Upper lobe of right lung (tissue), 1 donor: ENCODE measurements at regions not wholly inside any gene's neighbourhood (a gene's known extent, or its start where the extent isn't known, plus 50 kb on each side); places are given as distances from the start of the nearest gene placed in this dataset.

Source experiments
- ATAC-seq: fragments of 200-7000 bp; cut with Tn5 transposase; one replicate; pipeline ENCODE4 v1.9.1; 2020; ENCODE audit warnings: mild to moderate bottlenecking, moderate library complexity
- DNase-seq: peaks from one replicate; pipeline ENCODE4 v3.0.0-alpha.2; 2020
- H3K27ac ChIP-seq: fragments of 200-600 bp; one replicate; pipeline ENCODE4 v1.8.0; 2022
- H3K27me3 ChIP-seq: fragments of 200-600 bp; one replicate; pipeline ENCODE4 v1.8.0; 2022; ENCODE audit warnings: mild to moderate bottlenecking
- H3K36me3 ChIP-seq: fragments of 200-600 bp; one replicate; pipeline ENCODE4 v1.8.0; 2022
- H3K4me1 ChIP-seq: fragments of 200-600 bp; one replicate; pipeline ENCODE4 v1.8.0; 2022
- H3K4me3 ChIP-seq: fragments of 200-600 bp; one replicate; pipeline ENCODE4 v1.8.0; 2022; ENCODE audit warnings: mild to moderate bottlenecking
- H3K9me3 ChIP-seq: fragments of 200-600 bp; one replicate; pipeline ENCODE4 v1.8.0; 2022
- CTCF ChIP-seq: fragments of 200-600 bp; IDR thresholded peaks from one replicate; pipeline ENCODE4 v1.8.0; 2022; ENCODE audit warnings: antibody characterized with exemption
- intact Hi-C: fragments of 100-400 bp; cut with DNase I; formaldehyde crosslinking; loops from one replicate; pipeline ENCODE4 v1.11.0; 2022
- donor health status: DM: no; HTN: yes; CAD: no; lungs with severe emphysema.

DNA sequence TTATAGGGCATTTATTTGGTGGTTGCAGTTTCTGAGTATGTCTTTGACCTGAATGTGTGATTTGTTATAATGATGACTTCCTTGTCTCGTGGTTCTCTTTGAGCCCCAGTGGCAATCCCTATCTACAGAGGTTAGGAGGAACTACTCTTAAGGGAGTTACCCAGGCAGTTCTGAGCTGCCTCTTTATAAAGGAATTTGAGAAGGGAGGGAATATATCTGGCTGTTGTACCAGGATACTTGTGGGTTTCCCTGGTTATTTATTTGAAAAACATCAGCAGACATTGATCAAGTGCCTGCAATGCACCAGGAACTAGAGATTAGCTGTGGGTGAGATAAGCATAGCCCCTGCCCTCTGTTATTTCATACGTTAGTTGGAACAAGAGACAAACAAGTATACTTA is 243.5 kb upstream of the ARHGAP20 start:
- Histone ChIP-seq H3K9me3 (no peaks in the 10 kb centered on the region), H3K4me1 (peaks cover 6% of the 10 kb centered on the region), H3K27ac (no peak overlapping the region), H3K36me3 (no peaks in the 10 kb centered on the region), H3K4me3 (no peak overlapping the region), H3K27me3 (no peaks in the 10 kb centered on the region)
- peak; percentile 36 for ATAC-seq
- no peak for DNase-seq
- intact Hi-C loops: no loop called here
- TF ChIP-seq CTCF: no peak

DNA sequence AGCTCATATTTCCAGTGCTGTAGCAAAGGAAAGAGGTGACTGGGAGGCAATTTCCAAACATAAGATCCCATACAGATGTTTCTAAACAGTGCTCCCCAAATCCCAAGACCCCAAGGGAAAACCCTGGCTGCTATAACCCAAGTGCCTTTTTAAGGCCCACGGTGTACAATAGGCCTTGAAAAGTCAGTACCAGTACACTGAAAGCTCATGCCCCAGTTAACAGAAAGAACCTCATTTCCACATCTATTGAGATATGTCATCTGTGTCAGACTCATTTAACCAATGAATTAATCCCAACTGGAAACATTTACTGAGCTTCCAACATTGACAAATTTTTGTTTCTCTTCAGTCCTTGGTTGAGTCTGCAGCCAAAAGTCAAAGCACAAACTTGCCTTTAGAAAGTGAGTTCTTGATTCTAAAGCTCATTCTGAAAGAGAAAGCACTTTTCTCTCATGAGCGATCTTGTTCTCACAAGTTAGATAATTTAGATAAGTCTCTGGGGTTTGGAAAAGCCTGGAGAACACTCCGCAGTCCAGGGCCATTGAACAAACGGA is 239.8 kb upstream of the ARHGAP20 start:
- no peaks in the 10 kb centered on the region for H3K9me3 ChIP-seq
- H3K27me3 ChIP-seq: no peaks in the 10 kb centered on the region
- no peak for ATAC-seq
- intact Hi-C loops: no loop called here
- no peak for TF ChIP-seq CTCF
- no peak overlapping the region for H3K27ac ChIP-seq
- H3K4me3 ChIP-seq: no peak overlapping the region
- peaks cover 6% of the 10 kb centered on the region for H3K4me1 ChIP-seq
- no peaks in the 10 kb centered on the region for H3K36me3 ChIP-seq
- no peak for DNase-seq

DNA sequence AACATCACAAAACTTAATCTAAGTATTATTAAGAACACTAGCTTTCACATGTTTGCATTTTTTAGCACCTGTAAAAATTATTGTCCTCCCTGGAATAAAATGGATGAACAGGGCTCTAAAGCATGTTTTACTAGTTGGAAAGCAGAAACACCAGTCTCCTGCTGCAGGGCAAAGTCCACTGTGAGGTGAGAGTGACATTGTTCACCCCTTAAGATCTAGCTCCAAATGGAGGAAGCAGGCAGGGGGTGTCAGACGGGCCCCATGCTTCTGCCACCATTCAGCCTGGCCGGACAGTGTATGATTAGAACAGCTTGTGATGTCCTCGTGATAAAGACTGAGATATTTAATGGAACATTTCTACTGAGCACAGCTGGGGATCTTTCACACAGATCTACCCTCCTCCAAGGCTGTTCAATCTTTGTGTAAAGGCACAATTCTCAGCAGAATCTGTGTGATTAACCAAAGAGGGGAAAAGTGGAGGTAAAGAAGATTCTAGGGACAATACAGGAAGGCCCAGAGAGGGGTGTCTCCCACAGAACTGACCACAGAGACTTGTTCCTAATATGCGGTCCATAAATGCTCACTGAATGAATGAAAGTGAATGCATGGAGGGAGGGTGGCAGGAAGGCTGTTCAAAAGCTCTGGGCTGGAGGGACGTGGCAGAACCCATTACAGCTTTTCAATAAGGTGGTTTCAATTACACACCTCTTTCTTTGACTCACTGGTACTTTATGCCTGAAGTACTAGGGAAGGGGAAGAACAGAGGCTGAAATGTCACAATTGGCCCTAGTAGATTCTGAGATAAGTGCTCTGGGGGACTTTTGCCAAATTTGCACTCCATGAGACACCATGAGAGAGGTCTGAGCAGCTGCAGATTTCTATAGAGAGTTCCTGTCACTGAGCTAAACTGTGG is 239.1 kb upstream of the ARHGAP20 start:
- ATAC-seq: peak; percentile 46
- DNase-seq: no peak
- Histone ChIP-seq H3K9me3 (no peaks in the 10 kb centered on the region), H3K4me1 (peaks cover 6% of the 10 kb centered on the region), H3K27me3 (no peaks in the 10 kb centered on the region), H3K27ac (no peak overlapping the region), H3K36me3 (no peaks in the 10 kb centered on the region), H3K4me3 (no peak overlapping the region)
- intact Hi-C loops: no loop called here
- TF ChIP-seq CTCF: no peak

DNA sequence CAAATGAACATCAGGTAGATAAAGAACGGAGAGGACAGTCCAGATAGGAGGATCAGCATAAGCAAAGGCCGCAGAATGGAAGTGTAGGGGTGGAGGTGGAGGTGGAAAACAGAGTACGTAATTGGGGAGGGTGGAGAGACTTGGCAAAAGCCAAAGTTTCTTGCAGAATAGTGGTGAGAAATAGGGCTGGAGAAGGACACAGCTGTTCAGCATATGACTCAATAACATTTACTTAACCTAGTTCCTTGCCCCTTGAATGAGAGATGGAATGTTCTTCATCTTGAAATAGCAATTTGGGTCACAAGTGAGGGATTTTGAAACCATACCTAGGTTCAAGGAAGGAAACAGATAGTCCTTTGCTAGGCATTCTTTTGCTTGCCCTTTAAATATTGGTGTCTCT is 235.9 kb upstream of the ARHGAP20 start:
- no peak overlapping the region for H3K4me3 ChIP-seq
- no peaks in the 10 kb centered on the region for H3K27me3 ChIP-seq
- TF ChIP-seq CTCF: no peak
- H3K36me3 ChIP-seq: no peaks in the 10 kb centered on the region
- DNase-seq (no peak), ATAC-seq (peak; percentile 57)
- H3K27ac ChIP-seq: no peak overlapping the region
- intact Hi-C loops: no loop called here
- H3K4me1 ChIP-seq: peaks cover 6% of the 10 kb centered on the region
- H3K9me3 ChIP-seq: no peaks in the 10 kb centered on the region

DNA sequence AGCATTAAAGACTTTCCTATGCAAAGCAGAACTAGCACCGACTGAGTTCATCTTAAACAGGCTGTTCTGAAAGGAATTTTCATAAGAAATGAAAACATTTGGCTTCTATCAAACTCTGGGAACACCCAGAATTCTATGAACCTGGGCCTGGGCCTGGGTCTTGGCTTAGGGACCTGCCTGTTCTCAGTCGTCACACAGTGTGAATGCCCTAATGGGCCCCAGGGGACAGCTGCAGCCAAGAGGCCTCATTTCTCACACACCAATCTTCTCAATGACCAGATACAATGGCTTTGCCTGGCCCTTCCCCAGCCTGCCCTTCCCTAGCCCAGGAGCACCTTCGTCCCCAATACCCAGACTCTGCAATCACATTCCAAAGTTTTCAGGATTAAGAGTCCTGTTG is 234.9 kb upstream of the ARHGAP20 start:
- no peak for TF ChIP-seq CTCF
- H3K9me3 ChIP-seq: no peaks in the 10 kb centered on the region
- no peaks in the 10 kb centered on the region for H3K36me3 ChIP-seq
- no peaks in the 10 kb centered on the region for H3K27me3 ChIP-seq
- H3K4me3 ChIP-seq: no peak overlapping the region
- DNase-seq (no peak), ATAC-seq (no peak)
- no peak overlapping the region for H3K27ac ChIP-seq
- intact Hi-C loops: no loop called here
- H3K4me1 ChIP-seq: peaks cover 6% of the 10 kb centered on the region
